Heart right ventricle (tissue), 16 donors: ENCODE measurements at regions not wholly inside any gene's neighbourhood (a gene's known extent, or its start where the extent isn't known, plus 50 kb on each side); places are given as distances from the start of the nearest gene placed in this dataset.

ENCODE experiments used
- ATAC-seq, 8 donors: fragments of 200-7000 bp; cut with Tn5 transposase; one replicate each; pipeline ENCODE4 v1.9.1; 2020; ENCODE audit warnings: mild to moderate bottlenecking in 8 of 8, moderate library complexity in 8 of 8, moderate number of reproducible peaks in 1 of 8
- DNase-seq, 2 donors: peaks; one replicate each; pipeline ENCODE4 v3.0.0-alpha.2; 2020
- H3K27ac ChIP-seq, 10 donors: fragments of 200-600 bp; sonication (generic) in 2 of 10; one replicate each; pipeline versions ENCODE4 v1.5.0 to v1.8.0; 2020 to 2022; ENCODE audit warnings: mild to moderate bottlenecking in 3 of 10
- H3K27me3 ChIP-seq, 7 donors: fragments of 200-600 bp; one replicate each; pipeline ENCODE4 v1.8.0; 2021 to 2022; ENCODE audit warnings: mild to moderate bottlenecking in 2 of 7
- H3K36me3 ChIP-seq, 9 donors: fragments of 200-600 bp; sonication (generic) in 1 of 9; one replicate each; pipeline versions ENCODE4 v1.5.0 to v1.8.0; 2020 to 2022; ENCODE audit warnings: mild to moderate bottlenecking in 2 of 9
- H3K4me1 ChIP-seq, 9 donors: fragments of 200-600 bp; sonication (generic) in 1 of 9; one replicate each; pipeline versions ENCODE4 v1.5.0 to v1.8.0; 2020 to 2022; ENCODE audit warnings: mild to moderate bottlenecking in 4 of 9
- H3K4me3 ChIP-seq, 10 donors: fragments of 200-600 bp; sonication (generic) in 2 of 10; one replicate each; pipeline versions ENCODE4 v1.5.0 to v1.8.0; 2020 to 2022; ENCODE audit warnings: mild to moderate bottlenecking in 7 of 10, moderate library complexity in 2 of 10
- H3K9me3 ChIP-seq, 11 donors: fragments of 200-600 bp in 10 of 11; sonication (generic) in 2 of 11; one replicate each; pipeline versions ENCODE4 v1.5.0 to v1.8.0; 2013 to 2022; ENCODE audit warnings: mild to moderate bottlenecking in 2 of 11, control low read depth in 1 of 11, moderate library complexity in 1 of 11
- CTCF ChIP-seq, 9 donors: fragments of 200-600 bp; sonication (generic) in 2 of 9; IDR thresholded peaks; one replicate each; pipeline versions ENCODE4 v1.5.0 to v1.8.0; 2021 to 2022; ENCODE audit warnings: antibody characterized with exemption in 9 of 9, mild to moderate bottlenecking in 5 of 9, moderate library complexity in 1 of 9
- WGBS, 2 donors: extraction: QIAGEN DNeasy Blood & Tissue Kit; methylation state at CpG; one replicate each; pipeline ENCODE4 v1.1.7; 2013; ENCODE audit warnings: inconsistent platforms in 1 of 2; 5-methylcytosine and 5-hydroxymethylcytosine counted together
- intact Hi-C, 10 donors: fragments of 100-400 bp; cut with DNase I; formaldehyde crosslinking; loops; one replicate each; pipeline versions ENCODE4 v1.11.1 to v1.14.2; 2022
- donor health status: Arrhythmogenic right ventricular cardiomyopathy.
- donor health status: ischemic (EF 13 %, LVEDD 7.1; RV severe dilation, severe dysfunction).
- donor health status: healthy with polysubstance abuse.
- donor health status: DM: no; HTN: yes; CAD: no.
- donor health status: DM: no; HTN: no; CAD: no.
- donor health status: ischemic (EF 25% LVEDD 6.9; RV normal size, moderate dysfunction).
- donor health status: ischemic (EF 25% LVEDD 5.7; RV mildly dilated, moderate dysfunction).
- donor health status: healthy.
- donor health status: DM: yes; HTN: yes; CAD: no.
- donor health status: Ischemic cardiomyopathy.
- donor health status: ischemic (EF 35%, LVEDD 5.7; RV mildly dilated, moderate dysfunction).
- donor health status: nonischemic (EF 11% LVEDD 7.7; RV severe dilation, severe dysfunction).
- donor health status: DM: yes; HTN: yes; CAD: no.
- donor health status: PGD.
- donor health status: ischemic (EF 29% LVEDD 5.4; RV normal size, mild dysfunction).
- donor health status: nonischemic (EF 23%, LVEDD 6.1; RV moderate dilation, normal function).

DNA sequence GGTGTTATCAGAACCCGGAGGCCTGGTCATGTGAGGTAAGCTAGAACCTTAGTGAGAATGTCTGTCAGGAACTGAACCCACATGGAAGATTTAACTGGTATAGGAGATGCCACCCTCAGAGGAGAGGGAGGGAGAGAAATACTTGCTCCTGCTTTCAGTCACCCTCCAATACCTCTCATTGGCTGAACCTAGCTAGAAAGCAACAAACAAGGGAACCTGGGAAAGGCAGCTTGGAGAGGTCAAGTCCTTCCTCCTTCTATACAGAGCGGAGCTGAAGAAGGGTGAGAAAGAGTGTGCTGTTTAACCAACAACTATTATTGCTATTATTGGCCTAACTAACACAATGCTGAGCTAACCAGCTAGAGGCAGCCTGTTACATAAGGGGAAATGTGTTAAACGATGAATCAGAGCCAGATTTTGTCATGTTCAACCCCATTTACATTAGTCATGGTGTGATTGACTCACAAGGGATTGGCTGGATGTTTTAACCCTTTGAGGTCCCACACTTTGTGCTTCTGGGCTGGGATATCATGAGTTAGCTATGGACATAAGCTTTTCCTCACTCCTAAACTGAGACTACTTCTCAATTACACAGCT is 96.5 kb upstream of the ESX1 start:
- H3K27ac ChIP-seq, result no peak overlapping the region
- no peak overlapping the region for H3K4me3 ChIP-seq
- H3K27me3 ChIP-seq, result peaks cover 0 to 62% (median 0%) of the 10 kb centered on the region in 7 donors
- DNase-seq (no peak), ATAC-seq (no peak)
- intact Hi-C loops, result no loop called here
- TF ChIP-seq CTCF (IDR thresholded peaks at IDR 0.05), result no peak
- H3K4me1 ChIP-seq, result no peaks in the 10 kb centered on the region
- no peaks in the 10 kb centered on the region for H3K9me3 ChIP-seq
- WGBS, 2 donors, result 60 to 64% methylated on average over 3 of the region's 3 CpGs
- H3K36me3 ChIP-seq, result no peaks in the 10 kb centered on the region

- ATAC-seq, result no peak
- H3K4me3 ChIP-seq, result no peak overlapping the region
- H3K4me1 ChIP-seq, result no peaks in the 10 kb centered on the region
- H3K9me3 ChIP-seq, result no peaks in the 10 kb centered on the region
- DNase-seq, result no peak
- intact Hi-C loops, result loop anchor here in 2 of 10 donors (10.0 kb wide), 1 partner anchor 153 kb away; no protein-coding TSS in a partner anchor
- no peak overlapping the region for H3K27ac ChIP-seq
- no peaks in the 10 kb centered on the region for H3K36me3 ChIP-seq
- no peak for TF ChIP-seq CTCF (IDR thresholded peaks at IDR 0.05)
- peaks cover 0 to 62% (median 0%) of the 10 kb centered on the region in 7 donors for H3K27me3 ChIP-seq
- 30 to 32% methylated on average over 4 of the region's 4 CpGs for WGBS, 2 donors
These were observed 93.1 kb upstream of the ESX1 start for GRCh38 chrX:104347860-104348259.

- ATAC-seq, result peak in 1 of 8 donors; percentile 33
- intact Hi-C loops, result loop anchor here in 3 of 10 donors (5.0 to 10.0 kb wide), 2 partner anchors 146 to 149 kb away; no protein-coding TSS in a partner anchor
These were observed 88.8 kb upstream of the ESX1 start for GRCh38 chrX:104343428-104344129.

DNA sequence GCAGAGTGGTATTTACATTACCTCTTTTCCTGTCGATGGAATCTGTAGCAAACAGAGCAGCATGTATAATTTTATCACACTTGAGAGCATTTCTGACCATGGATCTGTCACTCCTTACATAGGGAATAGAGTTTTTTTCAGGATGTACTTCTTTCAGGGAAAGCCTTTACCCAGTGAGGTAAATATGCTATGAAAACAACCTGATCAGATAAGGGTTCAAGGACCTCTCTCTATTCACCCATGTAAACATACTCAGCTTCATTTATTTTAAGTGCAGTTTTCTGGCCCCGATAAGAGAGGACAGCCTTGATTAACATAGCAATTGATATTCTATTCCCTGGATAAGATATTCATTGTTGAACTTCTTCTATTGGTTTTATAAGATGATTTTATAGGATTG is 87.3 kb upstream of the ESX1 start:
- H3K9me3 ChIP-seq, result no peaks in the 10 kb centered on the region
- H3K36me3 ChIP-seq, result no peaks in the 10 kb centered on the region
- DNase-seq, result no peak
- H3K27me3 ChIP-seq, result peaks cover 0 to 65% (median 0%) of the 10 kb centered on the region in 7 donors
- H3K4me1 ChIP-seq, result no peaks in the 10 kb centered on the region
- H3K4me3 ChIP-seq, result no peak overlapping the region
- intact Hi-C loops, result loop anchor here in 3 of 10 donors (5.0 to 10.0 kb wide), 2 partner anchors 145 to 147 kb away; no protein-coding TSS in a partner anchor
- 36 to 41% methylated on average over 2 of the region's 2 CpGs for WGBS, 2 donors
- ATAC-seq, result no peak
- no peak overlapping the region for H3K27ac ChIP-seq
- no peak for TF ChIP-seq CTCF (IDR thresholded peaks at IDR 0.05)

More at GRCh38 chrX:104343428-104344129, 88.8 kb upstream of the ESX1 start:
- TF ChIP-seq CTCF (IDR thresholded peaks at IDR 0.05), result peak in 8 of 9 donors; percentile 6 to 56 (median 43)
- Histone ChIP-seq H3K4me3 (no peak overlapping the region), H3K4me1 (no peaks in the 10 kb centered on the region), H3K9me3 (no peaks in the 10 kb centered on the region), H3K27ac (no peak overlapping the region), H3K27me3 (peaks cover 0 to 59% (median 0%) of the 10 kb centered on the region in 7 donors), H3K36me3 (no peaks in the 10 kb centered on the region)
- 35 to 52% methylated on average over 8 of the region's 8 CpGs for WGBS, 2 donors
- peak in 1 of 2 donors; percentile 15 for DNase-seq
